HUES48 (cell line): ENCODE measurements at regions not wholly inside any gene's neighbourhood (a gene's known extent, or its start where the extent isn't known, plus 50 kb on each side); places are given as distances from the start of the nearest gene placed in this dataset.

ENCODE experiments used
- H3K27ac ChIP-seq: one replicate; pipeline ENCODE4 v1.7.0; 2013; ENCODE audit warnings: low read depth, low read length, inconsistent platforms
- H3K27me3 ChIP-seq: 2 replicates; pipeline ENCODE4 v1.6.1; 2013; ENCODE audit warnings: mild to moderate bottlenecking, low read length; ENCODE audit not compliant: control insufficient read depth, insufficient read depth
- H3K36me3 ChIP-seq: 2 replicates; pipeline ENCODE4 v1.6.1; 2013; ENCODE audit warnings: low read length; ENCODE audit not compliant: control insufficient read depth, insufficient read depth
- H3K4me1 ChIP-seq: 2 replicates; pipeline ENCODE4 v1.6.1; 2013; ENCODE audit warnings: mild to moderate bottlenecking, low read length; ENCODE audit not compliant: control insufficient read depth, insufficient read depth
- H3K4me3 ChIP-seq: 2 replicates; pipeline ENCODE4 v1.5.1; 2013; ENCODE audit warnings: mild to moderate bottlenecking, low read depth, low read length
- H3K9ac ChIP-seq: 2 replicates; pipeline ENCODE4 v1.6.1; 2013; ENCODE audit warnings: mild to moderate bottlenecking, low read depth, low read length, moderate library complexity
- H3K9me3 ChIP-seq: 2 replicates; pipeline ENCODE4 v1.6.1; 2013; ENCODE audit warnings: low read length; ENCODE audit not compliant: control insufficient read depth, insufficient read depth

DNA sequence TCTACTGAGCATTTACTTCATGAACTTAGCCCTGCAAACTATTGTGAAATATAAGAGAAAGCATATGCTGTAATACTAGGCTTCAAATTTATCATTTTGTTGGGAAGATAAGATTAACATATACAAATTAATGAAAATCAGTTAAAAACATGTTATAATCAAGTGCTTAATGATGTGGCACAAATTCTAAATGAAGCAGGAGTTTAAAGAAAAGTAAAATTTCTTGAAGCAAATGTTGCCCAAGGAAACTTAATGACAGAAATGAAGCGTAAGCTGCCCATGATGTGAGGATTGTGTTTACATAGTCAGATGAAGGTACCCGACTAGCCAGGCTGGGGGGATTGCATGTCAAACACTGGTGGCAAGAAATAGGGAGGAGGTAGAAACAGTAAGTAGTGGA lies 103.1 kb upstream of the GAP43 start:
- no peak overlapping the region for H3K27ac ChIP-seq
- no peak overlapping the region for H3K9ac ChIP-seq
- no peaks in the 10 kb centered on the region for H3K27me3 ChIP-seq
- H3K9me3 ChIP-seq: no peaks in the 10 kb centered on the region
- H3K4me3 ChIP-seq: no peak overlapping the region
- no peaks in the 10 kb centered on the region for H3K36me3 ChIP-seq
- peaks cover 20% of the 10 kb centered on the region for H3K4me1 ChIP-seq

- Histone ChIP-seq H3K27ac (no peak overlapping the region), H3K9ac (no peak overlapping the region), H3K36me3 (no peaks in the 10 kb centered on the region), H3K27me3 (no peaks in the 10 kb centered on the region), H3K4me1 (peaks cover 20% of the 10 kb centered on the region), H3K4me3 (no peak overlapping the region), H3K9me3 (no peaks in the 10 kb centered on the region)
Observed at GRCh38 chr3:115520651-115521245, 102.6 kb upstream of the GAP43 start.

GRCh38 chr3:115523458-115523857 lies 99.9 kb upstream of the GAP43 start:
- no peak overlapping the region for H3K9ac ChIP-seq
- no peaks in the 10 kb centered on the region for H3K27me3 ChIP-seq
- H3K4me1 ChIP-seq: peaks cover 17% of the 10 kb centered on the region
- H3K9me3 ChIP-seq: no peaks in the 10 kb centered on the region
- no peaks in the 10 kb centered on the region for H3K36me3 ChIP-seq
- H3K27ac ChIP-seq: no peak overlapping the region
- H3K4me3 ChIP-seq: no peak overlapping the region

- Histone ChIP-seq H3K9ac (no peak overlapping the region), H3K9me3 (no peaks in the 10 kb centered on the region), H3K27ac (no peak overlapping the region), H3K4me1 (0 out of 2 replicates have a peak, but pooled peaks cover 9% of the 10 kb centered on the region), H3K36me3 (no peaks in the 10 kb centered on the region), H3K4me3 (no peak overlapping the region), H3K27me3 (no peaks in the 10 kb centered on the region)
Observed at GRCh38 chr3:115524549-115524948, 98.8 kb upstream of the GAP43 start.

DNA sequence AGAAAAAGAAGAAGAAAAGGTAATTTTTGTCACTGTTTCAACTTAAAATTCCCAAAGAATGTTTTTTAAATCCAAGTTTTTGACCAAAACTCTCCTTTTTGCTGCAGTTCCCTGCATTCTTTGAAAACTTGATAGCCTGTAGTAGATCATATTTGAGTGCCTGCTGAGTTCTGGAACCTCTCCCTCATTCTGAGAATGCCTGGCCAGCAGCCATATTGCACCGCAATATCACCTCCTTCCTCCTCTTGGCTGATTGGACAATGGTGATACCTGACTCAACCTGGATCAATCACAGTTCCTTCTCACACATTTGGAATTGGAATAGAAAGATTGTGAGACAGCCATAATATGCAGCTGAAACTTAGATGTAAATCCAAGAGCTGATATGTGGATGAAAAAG lies 97.6 kb upstream of the GAP43 start:
- H3K9me3 ChIP-seq: no peaks in the 10 kb centered on the region
- H3K4me1 ChIP-seq: 0 out of 2 replicates have a peak, but pooled peaks cover 9% of the 10 kb centered on the region
- no peak overlapping the region for H3K27ac ChIP-seq
- no peak overlapping the region for H3K9ac ChIP-seq
- no peaks in the 10 kb centered on the region for H3K36me3 ChIP-seq
- no peaks in the 10 kb centered on the region for H3K27me3 ChIP-seq
- H3K4me3 ChIP-seq: no peak overlapping the region

- Histone ChIP-seq H3K9ac (no peak overlapping the region), H3K4me1 (no peaks in the 10 kb centered on the region), H3K27ac (no peak overlapping the region), H3K9me3 (no peaks in the 10 kb centered on the region), H3K4me3 (no peak overlapping the region), H3K36me3 (no peaks in the 10 kb centered on the region), H3K27me3 (no peaks in the 10 kb centered on the region)
Observed at GRCh38 chr3:115533218-115533617, 90.1 kb upstream of the GAP43 start.

DNA sequence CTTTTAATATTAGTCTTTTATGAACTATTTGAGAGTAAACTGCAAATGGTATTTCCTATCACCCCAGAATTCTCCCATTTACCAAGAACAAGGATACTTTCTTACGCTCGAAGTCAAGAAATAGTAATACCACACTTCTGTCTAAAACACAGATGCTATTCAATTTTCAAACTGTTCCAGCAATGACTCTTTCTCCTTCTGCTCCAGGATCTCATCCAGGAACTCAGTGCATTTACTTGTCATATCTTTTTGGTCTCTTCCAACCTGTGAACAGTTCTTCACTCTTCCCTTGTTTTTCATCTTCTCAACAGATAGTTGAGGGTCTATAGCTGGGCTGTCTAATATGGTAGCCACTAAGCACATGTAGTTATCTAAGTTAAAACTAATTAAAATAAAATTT lies 87.1 kb upstream of the GAP43 start:
- Histone ChIP-seq H3K27ac (no peak overlapping the region), H3K4me1 (no peaks in the 10 kb centered on the region), H3K4me3 (no peak overlapping the region), H3K27me3 (no peaks in the 10 kb centered on the region), H3K9me3 (no peaks in the 10 kb centered on the region), H3K9ac (no peak overlapping the region), H3K36me3 (no peaks in the 10 kb centered on the region)

GRCh38 chr3:115537669-115538068 lies 85.6 kb upstream of the GAP43 start:
- no peaks in the 10 kb centered on the region for H3K4me1 ChIP-seq
- no peaks in the 10 kb centered on the region for H3K9me3 ChIP-seq
- no peak overlapping the region for H3K27ac ChIP-seq
- no peak overlapping the region for H3K9ac ChIP-seq
- no peaks in the 10 kb centered on the region for H3K27me3 ChIP-seq
- H3K36me3 ChIP-seq: no peaks in the 10 kb centered on the region
- no peak overlapping the region for H3K4me3 ChIP-seq

- Histone ChIP-seq H3K4me3 (no peak overlapping the region), H3K9ac (no peak overlapping the region), H3K27ac (no peak overlapping the region), H3K4me1 (no peaks in the 10 kb centered on the region), H3K27me3 (no peaks in the 10 kb centered on the region), H3K36me3 (no peaks in the 10 kb centered on the region), H3K9me3 (no peaks in the 10 kb centered on the region)
Observed at GRCh38 chr3:115547207-115547606, 76.1 kb upstream of the GAP43 start.

GRCh38 chr3:115548611-115549010 lies 74.7 kb upstream of the GAP43 start:
- Histone ChIP-seq H3K4me1 (peaks cover 2% of the 10 kb centered on the region; the same call in 1 of the 2 replicates), H3K4me3 (no peak overlapping the region), H3K36me3 (no peaks in the 10 kb centered on the region), H3K9ac (no peak overlapping the region), H3K27me3 (no peaks in the 10 kb centered on the region), H3K27ac (no peak overlapping the region), H3K9me3 (0 out of 2 replicates have a peak, but pooled peaks cover 3% of the 10 kb centered on the region)

DNA sequence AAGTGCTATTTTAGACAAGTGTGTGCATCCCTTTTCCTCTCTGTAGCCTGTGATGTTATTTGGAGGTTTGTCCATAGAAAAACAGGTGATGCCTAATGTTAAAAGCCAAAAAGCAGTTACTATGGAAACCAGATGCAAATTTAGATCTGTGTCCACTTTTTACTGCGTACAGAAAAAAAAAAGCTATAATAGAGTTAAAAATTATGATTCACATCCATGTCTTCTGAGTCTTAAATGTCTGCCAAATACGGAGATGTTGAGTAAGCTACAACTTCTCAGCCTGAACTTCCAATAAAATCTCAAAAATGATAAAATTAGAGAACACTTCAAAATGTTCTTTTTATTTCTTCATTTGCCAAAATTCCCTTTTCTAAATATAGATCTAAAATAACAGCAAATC lies 74.2 kb upstream of the GAP43 start:
- H3K9me3 ChIP-seq: 0 out of 2 replicates have a peak, but pooled peaks cover 3% of the 10 kb centered on the region
- peaks cover 6% of the 10 kb centered on the region; the same call in 1 of the 2 replicates for H3K4me1 ChIP-seq
- H3K4me3 ChIP-seq: no peak overlapping the region
- no peaks in the 10 kb centered on the region for H3K36me3 ChIP-seq
- no peak overlapping the region for H3K9ac ChIP-seq
- H3K27me3 ChIP-seq: no peaks in the 10 kb centered on the region
- H3K27ac ChIP-seq: no peak overlapping the region
